Fibroblast of villous mesenchyme (primary cell): ENCODE measurements at regions not wholly inside any gene's neighbourhood (a gene's known extent, or its start where the extent isn't known, plus 50 kb on each side); places are given as distances from the start of the nearest gene placed in this dataset.
A peak's percentile ranks its signal among the peaks of the same experiment; 100 is the strongest.

Experiments
- DNase-seq: peaks from one replicate; pipeline ENCODE4 v3.0.0-alpha.2; 2010; ENCODE audit warnings: low read depth
- H3K4me3 ChIP-seq: 2 replicates; pipeline ENCODE4 v1.5.1; 2011; ENCODE audit warnings: low read depth, mild to moderate bottlenecking, low read length
- TF ChIP-seq, protein P1 (sequence below): IDR thresholded peaks from 2 replicates; pipeline ENCODE4 v1.5.1; 2012; ENCODE audit warnings: low read depth, mild to moderate bottlenecking, low read length; ENCODE audit not compliant: insufficient read depth

DNA sequence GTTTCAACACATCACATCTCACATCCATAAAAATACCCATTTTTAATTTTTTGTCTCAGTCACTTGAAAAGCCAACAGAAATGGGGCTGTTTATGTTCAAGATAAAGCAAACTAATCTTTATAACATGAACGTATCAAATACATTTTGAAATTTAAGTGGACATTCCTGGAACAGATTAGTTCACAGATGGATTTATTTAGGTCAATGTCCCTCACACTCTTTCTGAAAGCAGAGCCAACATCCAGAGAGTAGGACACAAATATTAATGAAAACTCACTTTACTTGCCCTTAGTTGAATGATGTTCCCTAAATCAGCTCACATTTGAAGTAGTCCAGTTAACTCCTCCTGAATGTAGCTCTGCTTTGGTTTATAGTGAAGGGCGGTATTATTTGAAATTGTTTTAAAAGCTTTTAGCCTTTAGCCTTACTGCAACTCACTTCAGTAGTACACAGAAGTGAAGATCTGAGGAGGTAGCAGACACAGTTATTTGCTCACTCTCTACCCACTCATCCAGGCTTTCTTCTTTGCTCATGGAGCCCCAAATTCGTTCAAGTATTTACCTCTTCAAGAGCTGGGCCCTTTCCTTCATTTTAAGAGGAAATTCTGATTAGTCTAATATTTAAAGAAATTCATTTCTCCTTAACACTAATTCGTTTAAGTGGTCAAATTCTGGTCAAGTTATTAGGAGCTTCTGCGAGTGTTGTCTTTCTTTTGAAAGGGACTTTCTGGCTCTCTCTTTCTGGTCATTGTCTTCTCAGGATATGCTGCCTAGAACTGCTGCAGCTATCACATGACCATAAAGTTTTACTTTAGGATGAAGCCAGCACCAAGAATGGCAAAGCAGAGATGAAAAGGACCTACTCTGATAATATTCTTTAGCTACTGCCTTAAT is 180.6 kb upstream of the AGR3 start:
- TF ChIP-seq, protein P1, sequence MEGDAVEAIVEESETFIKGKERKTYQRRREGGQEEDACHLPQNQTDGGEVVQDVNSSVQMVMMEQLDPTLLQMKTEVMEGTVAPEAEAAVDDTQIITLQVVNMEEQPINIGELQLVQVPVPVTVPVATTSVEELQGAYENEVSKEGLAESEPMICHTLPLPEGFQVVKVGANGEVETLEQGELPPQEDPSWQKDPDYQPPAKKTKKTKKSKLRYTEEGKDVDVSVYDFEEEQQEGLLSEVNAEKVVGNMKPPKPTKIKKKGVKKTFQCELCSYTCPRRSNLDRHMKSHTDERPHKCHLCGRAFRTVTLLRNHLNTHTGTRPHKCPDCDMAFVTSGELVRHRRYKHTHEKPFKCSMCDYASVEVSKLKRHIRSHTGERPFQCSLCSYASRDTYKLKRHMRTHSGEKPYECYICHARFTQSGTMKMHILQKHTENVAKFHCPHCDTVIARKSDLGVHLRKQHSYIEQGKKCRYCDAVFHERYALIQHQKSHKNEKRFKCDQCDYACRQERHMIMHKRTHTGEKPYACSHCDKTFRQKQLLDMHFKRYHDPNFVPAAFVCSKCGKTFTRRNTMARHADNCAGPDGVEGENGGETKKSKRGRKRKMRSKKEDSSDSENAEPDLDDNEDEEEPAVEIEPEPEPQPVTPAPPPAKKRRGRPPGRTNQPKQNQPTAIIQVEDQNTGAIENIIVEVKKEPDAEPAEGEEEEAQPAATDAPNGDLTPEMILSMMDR, result no peak
- H3K4me3 ChIP-seq, result no peak overlapping the region

DNA sequence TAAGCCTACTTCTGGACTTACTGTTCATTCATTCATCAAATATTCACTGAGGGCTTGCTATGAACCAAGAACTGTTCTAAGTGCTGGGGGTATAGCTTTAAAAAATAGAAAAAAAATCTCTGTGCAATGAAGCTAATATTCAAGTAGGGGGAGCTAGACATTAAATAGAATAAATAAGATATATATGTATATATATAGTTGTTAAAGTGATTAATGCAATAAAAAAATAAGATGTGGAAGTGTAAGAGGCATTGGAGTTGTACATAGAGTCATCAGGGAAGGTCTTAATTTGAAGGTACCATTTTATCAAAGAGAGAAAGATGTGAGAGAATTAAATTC is 181.2 kb upstream of the AGR3 start:
- TF ChIP-seq, protein P1, result peak; percentile 34
- no peak overlapping the region for H3K4me3 ChIP-seq
- DNase-seq, result no peak

More for the DNA sequence above, 180.6 kb upstream of the AGR3 start:
- no peak for DNase-seq

DNA sequence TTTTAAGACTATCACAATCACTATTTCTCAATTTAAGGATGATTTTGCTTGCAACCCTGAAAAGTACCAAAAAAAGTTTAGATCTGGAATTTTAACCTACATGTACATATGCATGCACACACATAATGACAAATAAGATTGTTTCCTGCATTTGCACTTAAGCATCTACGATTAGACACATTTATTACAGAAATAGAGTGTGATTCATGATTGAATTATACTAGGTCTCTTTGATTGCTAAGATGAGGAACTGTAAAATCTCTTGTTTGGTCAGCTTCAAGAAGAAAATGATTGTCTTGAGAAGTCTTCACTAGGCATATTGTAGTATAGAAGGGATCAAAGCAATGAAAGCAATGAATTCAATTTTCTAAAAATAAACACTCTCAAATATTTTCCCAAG is 185.9 kb upstream of the AGR3 start:
- no peak for DNase-seq
- no peak overlapping the region for H3K4me3 ChIP-seq
- TF ChIP-seq, protein P1, result no peak

DNA sequence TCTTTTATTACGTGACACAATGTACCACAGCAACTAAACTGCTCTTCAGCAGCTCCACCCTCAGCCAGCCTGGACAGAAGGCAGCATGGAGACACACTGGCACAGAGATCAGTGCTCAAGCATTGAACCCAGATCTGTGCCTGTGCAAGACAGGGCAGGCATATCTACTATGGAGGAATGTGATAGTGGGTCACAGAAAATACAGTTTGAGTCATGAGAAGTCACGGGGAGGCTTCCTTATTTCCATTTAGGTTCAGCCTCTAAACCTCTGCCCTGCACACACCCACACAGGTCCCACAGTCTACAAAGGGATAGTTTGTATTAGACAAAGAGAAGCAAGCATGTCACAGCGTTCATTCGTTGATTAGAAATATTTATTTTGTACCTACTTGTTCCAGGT is 187.4 kb upstream of the AGR3 start:
- H3K4me3 ChIP-seq, result no peak overlapping the region
- no peak for DNase-seq
- TF ChIP-seq, protein P1, result no peak

DNA sequence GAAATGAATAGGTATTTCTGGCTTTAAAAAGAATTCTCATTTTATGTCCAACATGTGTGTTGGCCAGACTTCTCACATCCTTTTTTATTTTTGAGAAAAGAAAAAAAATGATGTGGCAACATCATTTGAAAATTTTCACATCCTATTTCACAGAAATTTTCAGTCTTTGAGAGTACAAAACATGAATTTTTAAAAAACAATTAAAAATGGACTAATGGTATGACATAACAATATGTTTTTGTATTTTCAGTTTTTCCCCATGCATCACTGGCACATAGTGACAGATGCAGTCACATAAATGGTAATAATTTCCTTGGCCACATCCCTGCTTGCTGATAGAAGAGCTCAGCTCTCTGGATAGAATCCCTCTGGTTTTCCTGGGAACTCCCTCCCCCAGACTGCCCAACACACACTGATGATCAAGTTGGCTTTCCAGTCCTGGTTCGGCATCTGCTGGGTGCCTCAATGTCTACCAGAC is 188.5 kb upstream of the AGR3 start:
- H3K4me3 ChIP-seq, result no peak overlapping the region
- DNase-seq, result no peak
- TF ChIP-seq, protein P1, result no peak

DNA sequence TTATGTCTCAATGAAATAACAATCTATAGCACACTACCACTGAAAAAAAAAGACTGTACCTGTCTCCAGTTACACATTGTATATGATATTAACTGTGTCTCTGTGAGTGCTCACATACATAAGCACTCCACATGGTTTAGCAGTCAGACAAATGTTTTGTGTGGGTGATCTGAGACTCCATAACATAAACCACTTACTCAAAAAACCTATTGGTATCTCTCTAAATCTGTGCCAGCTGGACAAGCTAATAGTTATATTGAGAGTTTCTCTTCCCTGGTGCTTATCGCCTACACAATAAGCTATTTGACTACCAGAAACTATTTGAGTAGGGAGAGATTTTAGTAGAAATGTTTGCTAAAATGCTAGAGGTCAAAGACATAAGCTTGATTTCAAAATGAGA is 190.1 kb upstream of the AGR3 start:
- TF ChIP-seq, protein P1, result no peak
- H3K4me3 ChIP-seq, result no peak overlapping the region
- no peak for DNase-seq
